ENCODE measurements at regions not wholly inside any gene's neighbourhood (a gene's known extent, or its start where the extent isn't known, plus 50 kb on each side); places are given as distances from the start of the nearest gene placed in this dataset.

DNA sequence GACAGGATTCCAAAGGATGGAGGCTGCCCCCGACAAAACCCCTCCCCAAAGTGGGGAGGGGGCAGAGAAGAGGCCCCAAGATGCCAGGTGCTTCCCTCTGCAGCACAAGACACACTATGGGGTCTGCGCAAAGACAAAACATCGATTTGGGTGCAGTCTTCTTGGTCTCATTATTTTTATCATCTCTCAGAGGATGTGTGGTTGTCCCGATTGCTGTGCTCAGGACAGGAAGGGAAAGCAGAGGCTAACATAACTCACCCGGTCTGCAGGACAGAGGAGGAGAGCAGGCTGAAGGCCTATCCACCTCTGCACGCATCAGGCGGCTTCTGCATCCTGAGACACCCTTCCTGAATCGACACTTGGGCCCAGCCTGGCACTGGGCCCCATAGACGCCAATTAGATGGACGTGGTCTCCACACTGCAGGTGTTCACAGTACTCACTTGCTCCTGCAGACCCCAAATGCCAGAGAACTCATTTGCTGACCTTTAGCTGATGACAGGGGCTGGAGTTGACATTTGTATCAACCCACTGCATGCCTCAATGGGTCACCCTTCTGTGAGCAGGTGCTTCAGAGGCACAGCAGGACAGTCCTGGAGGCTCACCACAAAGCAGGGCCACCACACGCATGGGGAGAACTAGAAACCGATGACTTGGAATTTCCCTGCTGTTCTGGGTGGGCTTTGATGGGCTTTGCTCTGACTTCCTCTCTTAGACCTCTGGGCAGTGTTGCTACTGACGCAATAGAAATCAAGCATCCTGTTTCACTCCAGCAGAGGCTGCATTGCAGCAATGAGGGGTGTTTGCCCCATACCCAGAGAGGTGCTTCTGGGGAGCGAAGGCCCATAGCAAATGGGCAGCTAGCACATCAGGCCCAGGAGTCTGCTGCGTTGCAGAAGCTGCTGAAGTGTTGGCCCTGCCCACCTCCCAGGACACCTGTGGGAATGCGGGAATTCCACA, 96.3 kb upstream of the ENPP6 start:
- in situ Hi-C loops (cut with MboI) = no loop called here
- FAIRE-seq (no peak), ATAC-seq (no peak), DNase-seq (ENCODE audit: extremely low read depth in 1 of 4, low spot score in 3 of 4) (no peak)
- 55% methylated on average over 16 of the region's 16 CpGs for WGBS (ENCODE audit: insufficient coverage, low coverage, missing lambda C conversion rate)
- no peaks in the 10 kb centered on the region for H3K36me3 ChIP-seq (ENCODE audit: control insufficient read depth, insufficient read depth, low read length)
- H3K9me3 ChIP-seq (replicated peaks; ENCODE audit: control insufficient read depth, insufficient read depth, low read depth, low read length) = no peaks in the 10 kb centered on the region
- CTCF ChIA-PET (ENCODE audit: low intra/inter-chr PET ratio) = no interaction called here
- no peak overlapping the region for H2AFZ ChIP-seq (ENCODE audit: low read depth, low read length)
- intact Hi-C loops (cut with micrococcal nuclease) = no loop called here
- peaks cover 0 to 4% of the 10 kb centered on the region in 2 experiments; a peak in 2 of 5 replicates for H3K4me1 ChIP-seq (replicated peaks in 1 of 2; ENCODE audit: control insufficient read depth in 2 of 2, insufficient read depth in 2 of 2, low read length in 2 of 2)
- TF ChIP-seq PHF21A (IDR thresholded peaks at IDR 0.05; ENCODE audit: borderline replicate concordance, low read depth) = peak; percentile 74; the same call in 1 of the 2 replicates
- no peak for TF ChIP-seq MYBL2 (IDR thresholded peaks at IDR 0.05; ENCODE audit: low read depth)
- no peak for TF ChIP-seq MYBL2 (CRISPR knock-in tag; IDR thresholded peaks at IDR 0.05; ENCODE audit: borderline replicate concordance)
- no peaks in the 10 kb centered on the region for H3K79me2 ChIP-seq (ENCODE audit: control insufficient read depth, insufficient read depth, low read length)
- BruUV-seq (replicated peaks) = no TSS peak
- no peaks in the 10 kb centered on the region for H4K20me1 ChIP-seq (replicated peaks; ENCODE audit: control insufficient read depth, insufficient read depth, low read length)
- no peaks in the 10 kb centered on the region for H3K27me3 ChIP-seq (ENCODE audit: control insufficient read depth in 2 of 2, insufficient read depth in 2 of 2, low read length in 2 of 2)
- no peak overlapping the region for H3K4me2 ChIP-seq (ENCODE audit: insufficient read depth, low read length)
- H3K4me3 ChIP-seq = no peak overlapping the region
- no peak overlapping the region for H3K9ac ChIP-seq (ENCODE audit: insufficient read depth in 1 of 2, low read depth in 2 of 2, low read length in 2 of 2)
- POLR2A ChIA-PET = no interaction called here
- H3K9me1 ChIP-seq (ENCODE audit: control insufficient read depth, insufficient read depth, low read length) = no peaks in the 10 kb centered on the region
- H3K27ac ChIP-seq (ENCODE audit: extremely low read depth, low read depth, low read length) = no peak overlapping the region

DNA sequence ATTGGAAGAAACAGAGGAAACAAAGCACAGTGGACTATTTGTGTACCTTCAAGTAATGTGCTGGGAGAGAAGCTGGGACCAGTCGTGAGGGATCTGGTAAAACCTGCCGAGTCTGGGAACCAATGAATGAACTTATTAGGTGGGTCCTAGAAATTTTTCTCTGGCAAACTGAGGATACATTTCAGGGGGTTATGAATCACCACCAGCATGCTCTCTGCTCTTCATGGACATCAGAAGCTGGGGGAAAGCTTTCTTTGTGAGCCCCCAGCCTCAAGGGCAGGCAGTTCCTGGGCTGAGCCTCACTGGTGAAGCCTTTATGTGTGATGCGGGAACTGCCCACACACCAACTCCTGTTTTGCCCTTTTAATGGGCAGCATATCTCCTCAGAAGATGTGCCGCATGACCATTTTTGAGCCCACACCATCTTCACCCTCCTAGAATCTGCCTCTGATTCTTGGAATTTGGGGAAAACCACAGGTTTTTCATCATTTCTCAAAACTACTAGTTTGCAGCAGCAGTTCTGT, 95.4 kb upstream of the ENPP6 start:
- no peak for ATAC-seq
- H3K4me1 ChIP-seq (replicated peaks in 1 of 2; ENCODE audit: control insufficient read depth in 2 of 2, insufficient read depth in 2 of 2, low read length in 2 of 2) = peaks cover 0 to 4% of the 10 kb centered on the region in 2 experiments; a peak in 2 of 5 replicates
- TF ChIP-seq, protein P1, sequence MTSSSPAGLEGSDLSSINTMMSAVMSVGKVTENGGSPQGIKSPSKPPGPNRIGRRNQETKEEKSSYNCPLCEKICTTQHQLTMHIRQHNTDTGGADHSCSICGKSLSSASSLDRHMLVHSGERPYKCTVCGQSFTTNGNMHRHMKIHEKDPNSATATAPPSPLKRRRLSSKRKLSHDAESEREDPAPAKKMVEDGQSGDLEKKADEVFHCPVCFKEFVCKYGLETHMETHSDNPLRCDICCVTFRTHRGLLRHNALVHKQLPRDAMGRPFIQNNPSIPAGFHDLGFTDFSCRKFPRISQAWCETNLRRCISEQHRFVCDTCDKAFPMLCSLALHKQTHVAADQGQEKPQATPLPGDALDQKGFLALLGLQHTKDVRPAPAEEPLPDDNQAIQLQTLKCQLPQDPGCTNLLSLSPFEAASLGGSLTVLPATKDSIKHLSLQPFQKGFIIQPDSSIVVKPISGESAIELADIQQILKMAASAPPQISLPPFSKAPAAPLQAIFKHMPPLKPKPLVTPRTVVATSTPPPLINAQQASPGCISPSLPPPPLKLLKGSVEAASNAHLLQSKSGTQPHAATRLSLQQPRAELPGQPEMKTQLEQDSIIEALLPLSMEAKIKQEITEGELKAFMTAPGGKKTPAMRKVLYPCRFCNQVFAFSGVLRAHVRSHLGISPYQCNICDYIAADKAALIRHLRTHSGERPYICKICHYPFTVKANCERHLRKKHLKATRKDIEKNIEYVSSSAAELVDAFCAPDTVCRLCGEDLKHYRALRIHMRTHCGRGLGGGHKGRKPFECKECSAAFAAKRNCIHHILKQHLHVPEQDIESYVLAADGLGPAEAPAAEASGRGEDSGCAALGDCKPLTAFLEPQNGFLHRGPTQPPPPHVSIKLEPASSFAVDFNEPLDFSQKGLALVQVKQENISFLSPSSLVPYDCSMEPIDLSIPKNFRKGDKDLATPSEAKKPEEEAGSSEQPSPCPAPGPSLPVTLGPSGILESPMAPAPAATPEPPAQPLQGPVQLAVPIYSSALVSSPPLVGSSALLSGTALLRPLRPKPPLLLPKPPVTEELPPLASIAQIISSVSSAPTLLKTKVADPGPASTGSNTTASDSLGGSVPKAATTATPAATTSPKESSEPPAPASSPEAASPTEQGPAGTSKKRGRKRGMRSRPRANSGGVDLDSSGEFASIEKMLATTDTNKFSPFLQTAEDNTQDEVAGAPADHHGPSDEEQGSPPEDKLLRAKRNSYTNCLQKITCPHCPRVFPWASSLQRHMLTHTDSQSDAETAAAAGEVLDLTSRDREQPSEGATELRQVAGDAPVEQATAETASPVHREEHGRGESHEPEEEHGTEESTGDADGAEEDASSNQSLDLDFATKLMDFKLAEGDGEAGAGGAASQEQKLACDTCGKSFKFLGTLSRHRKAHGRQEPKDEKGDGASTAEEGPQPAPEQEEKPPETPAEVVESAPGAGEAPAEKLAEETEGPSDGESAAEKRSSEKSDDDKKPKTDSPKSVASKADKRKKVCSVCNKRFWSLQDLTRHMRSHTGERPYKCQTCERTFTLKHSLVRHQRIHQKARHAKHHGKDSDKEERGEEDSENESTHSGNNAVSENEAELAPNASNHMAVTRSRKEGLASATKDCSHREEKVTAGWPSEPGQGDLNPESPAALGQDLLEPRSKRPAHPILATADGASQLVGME (CRISPR knock-in tag; IDR thresholded peaks at IDR 0.05) = no peak
- TF ChIP-seq TSC22D4 (tag; IDR thresholded peaks at IDR 0.05) = no peak
- no peak for TF ChIP-seq SOX6 (IDR thresholded peaks at IDR 0.05)
- TF ChIP-seq CC2D1A (IDR thresholded peaks at IDR 0.05) = no peak
- TF ChIP-seq, protein P2, sequence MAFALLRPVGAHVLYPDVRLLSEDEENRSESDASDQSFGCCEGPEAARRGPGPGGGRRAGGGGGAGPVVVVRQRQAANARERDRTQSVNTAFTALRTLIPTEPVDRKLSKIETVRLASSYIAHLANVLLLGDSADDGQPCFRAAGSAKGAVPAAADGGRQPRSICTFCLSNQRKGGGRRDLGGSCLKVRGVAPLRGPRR (CRISPR knock-in tag; IDR thresholded peaks at IDR 0.05) = no peak
- TF ChIP-seq RUNX1 (IDR thresholded peaks at IDR 0.05; ENCODE audit: low read depth) = no peak

More for the DNA sequence above, 95.4 kb upstream of the ENPP6 start:
- BruUV-seq (replicated peaks) = no TSS peak
- DNase-seq (ENCODE audit: extremely low read depth in 1 of 4, low spot score in 3 of 4) (no peak), FAIRE-seq (no peak)
- CTCF ChIA-PET (ENCODE audit: low intra/inter-chr PET ratio) = no interaction called here
- POLR2A ChIA-PET = no interaction called here
- H3K27ac ChIP-seq (ENCODE audit: extremely low read depth, low read depth, low read length) = no peak overlapping the region
- no peaks in the 10 kb centered on the region for H3K9me3 ChIP-seq (replicated peaks; ENCODE audit: control insufficient read depth, insufficient read depth, low read depth, low read length)
- H3K79me2 ChIP-seq (ENCODE audit: control insufficient read depth, insufficient read depth, low read length) = no peaks in the 10 kb centered on the region
- H3K9me1 ChIP-seq (ENCODE audit: control insufficient read depth, insufficient read depth, low read length) = no peaks in the 10 kb centered on the region
- H3K4me2 ChIP-seq (ENCODE audit: insufficient read depth, low read length) = no peak overlapping the region
- 27% methylated on average over 4 of the region's 4 CpGs for WGBS (ENCODE audit: insufficient coverage, low coverage, missing lambda C conversion rate)
- no peaks in the 10 kb centered on the region for H3K27me3 ChIP-seq (ENCODE audit: control insufficient read depth in 2 of 2, insufficient read depth in 2 of 2, low read length in 2 of 2)
- in situ Hi-C loops (cut with MboI) = no loop called here
- no peak overlapping the region for H3K9ac ChIP-seq (ENCODE audit: insufficient read depth in 1 of 2, low read depth in 2 of 2, low read length in 2 of 2)
- no peaks in the 10 kb centered on the region for H4K20me1 ChIP-seq (replicated peaks; ENCODE audit: control insufficient read depth, insufficient read depth, low read length)
- intact Hi-C loops (cut with micrococcal nuclease) = no loop called here
- H3K4me3 ChIP-seq = no peak overlapping the region
- H2AFZ ChIP-seq (ENCODE audit: low read depth, low read length) = no peak overlapping the region
- H3K36me3 ChIP-seq (ENCODE audit: control insufficient read depth, insufficient read depth, low read length) = no peaks in the 10 kb centered on the region

All from K562 (cell line).